HG03095 (cell line): ENCODE measurements at regions not wholly inside any gene's neighbourhood (a gene's known extent, or its start where the extent isn't known, plus 50 kb on each side); places are given as distances from the start of the nearest gene placed in this dataset.

Source experiments
- ATAC-seq: cut with Tn5 transposase; IDR thresholded peaks from one replicate; pipeline ENCODE4 v1.9.1; 2021; ENCODE audit warnings: moderate library complexity; ENCODE audit not compliant: unreplicated experiment

DNA sequence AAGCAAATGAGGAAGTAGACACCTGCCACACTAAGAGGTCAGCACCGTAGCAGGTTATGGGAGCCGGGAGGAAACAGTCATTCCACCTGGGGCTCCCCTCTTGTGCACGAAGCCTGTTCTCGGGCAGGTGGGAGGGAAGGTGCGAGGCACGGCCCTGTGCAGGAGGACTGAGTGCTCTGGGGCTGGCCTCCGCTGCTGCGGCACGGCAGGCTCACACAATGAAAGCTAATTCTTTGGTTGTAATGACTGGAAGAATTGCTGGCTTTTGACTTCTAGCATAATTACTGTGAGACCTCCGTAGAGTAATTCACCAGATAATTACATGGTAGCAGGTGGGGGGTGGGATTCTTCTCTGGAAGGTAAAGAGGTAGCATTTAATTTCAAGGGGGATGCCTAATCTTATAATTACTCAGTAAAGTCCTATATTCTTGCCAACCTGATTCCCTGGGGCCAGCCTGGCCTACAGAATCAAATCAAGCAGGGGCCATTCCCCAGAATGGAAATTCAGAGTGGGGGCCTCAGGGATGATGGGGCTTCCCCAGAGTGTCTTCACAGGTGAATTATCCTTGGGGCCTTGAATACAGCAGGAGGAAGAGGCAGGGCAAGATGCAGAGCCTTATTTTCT lies 129.1 kb downstream of the TPRA1 start:
- no peak for ATAC-seq

DNA sequence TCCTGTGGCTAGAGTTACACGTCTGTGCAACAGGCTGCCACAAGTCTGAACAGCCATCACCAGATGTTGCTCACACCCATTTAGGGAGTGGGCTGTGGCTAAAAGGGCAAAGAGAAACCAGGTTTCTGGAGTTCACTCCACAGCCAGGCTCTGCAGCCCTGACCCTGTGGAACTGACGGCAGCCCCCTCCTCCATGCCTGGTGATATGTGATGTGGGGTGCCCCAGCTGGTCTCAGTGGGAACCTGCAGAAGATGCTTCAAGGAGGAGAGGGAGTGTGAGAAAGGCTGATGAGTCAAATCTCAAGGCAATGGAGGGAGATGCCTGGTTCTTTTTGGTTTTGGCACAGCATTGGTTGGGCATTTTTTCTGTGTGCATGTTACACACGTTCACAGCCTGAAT lies 130.6 kb downstream of the TPRA1 start:
- ATAC-seq: no peak

GRCh38 chr3:127458696-127459604 lies 131.6 kb downstream of the TPRA1 start:
- ATAC-seq: no peak

DNA sequence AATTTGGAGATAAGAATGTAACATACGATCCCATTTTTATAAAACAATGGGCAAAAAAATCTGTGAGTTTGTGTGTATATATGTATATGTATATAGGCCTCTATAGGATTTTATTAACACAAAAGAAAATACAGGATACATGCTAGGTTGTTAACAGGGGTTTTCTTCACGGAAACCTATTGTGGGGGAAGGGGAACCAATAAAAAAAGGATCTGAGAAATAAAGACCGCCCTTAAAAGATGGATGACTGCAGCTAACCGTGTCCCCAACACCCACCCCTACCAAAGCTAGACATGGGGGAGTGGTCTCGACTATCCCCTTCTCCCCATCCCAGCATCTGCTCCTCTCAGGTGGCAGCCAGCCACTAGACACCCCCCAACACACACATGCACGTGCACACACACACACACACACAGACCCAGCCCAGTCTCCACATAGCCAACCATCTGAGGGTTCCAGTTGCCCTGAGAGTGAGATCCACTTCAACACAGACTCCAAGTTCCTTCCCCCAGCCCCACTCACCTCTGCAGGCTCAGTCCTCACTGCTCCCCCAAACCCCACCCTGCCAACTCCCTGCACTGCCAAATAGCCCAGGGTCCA lies 132.9 kb downstream of the TPRA1 start:
- no peak for ATAC-seq

- no peak for ATAC-seq
Observed at GRCh38 chr3:127457094-127457475, 133.4 kb downstream of the TPRA1 start.

- no peak for ATAC-seq
Observed at GRCh38 chr3:127456471-127457093, 134.0 kb downstream of the TPRA1 start.

GRCh38 chr3:127455541-127456450 lies 134.7 kb downstream of the TPRA1 start:
- peak; percentile 87 for ATAC-seq

DNA sequence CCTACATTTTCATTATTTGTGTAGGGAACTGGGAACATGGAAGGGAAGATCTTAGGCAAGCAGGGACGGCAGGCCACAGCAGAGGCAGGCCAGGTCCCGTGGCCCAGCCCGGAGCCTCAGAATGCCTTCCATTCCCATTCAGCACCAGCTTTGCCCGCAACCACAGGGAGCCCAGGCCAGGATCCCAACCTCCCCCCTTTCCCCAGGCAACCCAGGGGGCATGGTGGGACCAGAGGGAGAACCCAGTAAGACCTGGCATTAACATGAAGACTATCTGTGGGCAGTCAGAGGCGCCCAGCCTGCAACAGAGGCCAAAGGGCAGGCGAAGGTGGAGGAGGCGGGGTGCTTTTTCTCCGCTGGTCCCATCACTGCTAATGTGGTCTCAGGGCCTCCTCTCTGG lies 135.6 kb downstream of the TPRA1 start:
- no peak for ATAC-seq

DNA sequence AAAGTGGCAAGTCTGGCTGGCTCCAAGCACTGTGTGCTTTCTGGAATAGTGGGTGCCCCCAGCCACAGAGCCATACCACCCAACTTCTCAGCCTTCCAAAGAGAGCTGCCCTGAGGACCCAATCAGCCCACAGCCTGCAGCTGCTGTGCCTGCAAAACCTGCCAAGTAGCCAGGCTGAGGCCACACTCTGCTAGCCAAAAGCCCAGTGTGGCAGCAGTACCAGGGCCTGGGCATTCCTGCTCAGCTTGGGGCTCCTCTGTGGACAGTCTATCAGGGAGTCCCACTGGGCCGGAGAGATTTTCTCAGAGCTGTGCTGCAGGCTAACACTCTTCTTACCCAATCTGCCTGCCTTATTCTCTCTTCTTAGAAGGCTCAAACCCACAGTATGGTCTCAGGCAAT lies 136.5 kb downstream of the TPRA1 start:
- no peak for ATAC-seq

- no peak for ATAC-seq
Observed at GRCh38 chr3:127452321-127452821, 138.2 kb downstream of the TPRA1 start.

DNA sequence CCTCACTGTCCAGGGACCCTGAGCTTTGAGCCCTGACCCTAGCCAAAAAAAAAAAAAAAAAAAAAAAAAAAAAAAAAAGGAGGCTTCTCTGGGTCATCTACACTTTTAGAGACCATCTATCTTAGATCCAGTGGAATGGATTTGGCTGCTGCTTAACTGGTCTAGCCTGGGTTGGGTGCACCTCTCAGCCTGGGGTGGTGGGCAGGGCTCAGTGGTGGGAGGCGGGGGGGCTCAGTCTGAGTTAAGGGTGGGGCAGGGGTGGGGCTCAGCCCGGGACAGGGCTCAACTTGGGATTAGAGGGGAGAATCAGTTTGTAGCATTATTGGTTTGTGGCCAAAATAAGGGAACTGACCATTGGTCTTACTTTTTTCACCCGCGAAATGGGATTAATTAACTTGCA lies 139.2 kb downstream of the TPRA1 start:
- ATAC-seq: no peak

DNA sequence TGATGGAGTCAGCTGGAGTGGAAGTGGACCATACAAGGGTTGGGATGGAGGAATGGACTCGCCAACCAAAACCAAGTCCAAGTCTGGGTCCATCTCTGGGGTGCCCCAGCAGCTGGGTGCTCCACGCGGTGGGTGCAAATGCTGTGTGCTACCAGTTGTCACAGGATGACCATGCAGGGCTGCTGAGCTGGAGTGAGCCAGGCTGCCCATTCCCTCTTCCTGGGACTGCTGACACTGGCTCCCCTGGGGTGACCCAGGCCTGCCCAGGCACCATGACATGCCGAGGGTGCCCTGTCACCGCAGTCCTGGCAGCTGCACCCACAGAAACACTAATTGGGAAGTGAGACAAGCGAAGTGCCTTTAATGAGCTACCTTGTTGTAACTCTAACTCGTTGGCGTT lies 140.2 kb downstream of the TPRA1 start:
- no peak for ATAC-seq

GRCh38 chr3:127449486-127450212 lies 140.9 kb downstream of the TPRA1 start:
- ATAC-seq: no peak

- ATAC-seq: no peak
Observed at GRCh38 chr3:127448671-127449070, 141.9 kb downstream of the TPRA1 start.

DNA sequence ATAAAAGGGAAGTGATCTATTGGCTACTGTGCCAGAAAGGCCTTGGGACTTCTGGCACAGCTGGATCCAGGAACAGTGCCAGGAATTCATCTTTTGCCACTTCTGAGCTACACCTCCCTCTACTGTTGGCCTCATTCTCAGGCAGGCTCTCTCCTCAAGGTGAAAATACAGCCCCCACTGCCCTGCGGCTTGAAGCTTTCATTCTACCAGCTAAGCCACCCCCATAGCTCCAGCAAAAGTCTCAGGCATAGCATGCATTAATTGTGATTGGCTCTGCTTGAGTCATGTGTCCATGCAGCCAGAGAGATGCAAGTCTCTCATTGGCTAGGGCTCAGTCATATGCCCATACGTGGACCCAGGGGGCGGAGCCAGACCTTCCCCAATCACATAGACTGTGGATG lies 142.4 kb downstream of the TPRA1 start:
- no peak for ATAC-seq

GRCh38 chr3:127446756-127447155 lies 143.8 kb downstream of the TPRA1 start:
- ATAC-seq: no peak

DNA sequence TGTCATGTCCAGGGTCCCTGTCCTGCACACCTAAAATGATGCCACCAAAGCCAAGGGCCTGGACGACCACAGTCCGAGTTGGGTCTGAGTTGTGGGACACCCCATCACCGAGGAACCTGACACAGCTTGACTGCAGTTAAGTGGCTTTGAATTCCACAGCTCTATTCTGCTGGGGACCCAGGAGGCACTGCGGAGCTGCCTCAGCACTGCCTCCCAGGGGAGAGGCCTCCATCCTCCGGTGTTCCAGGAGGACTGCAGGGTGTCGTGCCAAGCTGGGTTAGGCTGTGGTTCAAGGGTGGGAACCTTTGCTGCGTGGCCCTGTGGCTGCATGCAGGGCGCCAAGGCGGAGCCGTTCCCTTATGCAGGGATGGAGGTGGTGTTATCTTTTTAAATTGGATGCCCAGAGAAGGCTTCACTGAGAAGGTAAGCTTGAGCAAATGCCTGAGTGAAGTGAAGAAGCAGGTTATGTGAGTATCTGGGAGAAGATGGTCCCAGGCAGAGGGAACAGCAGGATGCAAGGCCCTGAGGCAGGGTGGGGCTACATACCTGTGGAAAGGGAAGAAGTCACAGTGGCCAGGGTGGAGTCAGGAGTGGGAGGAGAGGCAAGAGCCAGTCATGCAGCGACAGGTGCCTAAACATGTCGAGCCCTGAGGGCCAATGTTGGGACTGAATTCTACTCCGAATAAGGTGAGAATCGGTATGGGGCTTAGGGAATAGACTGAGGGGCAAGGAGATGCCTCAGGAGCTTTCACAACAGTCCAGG lies 144.8 kb downstream of the TPRA1 start:
- ATAC-seq: no peak

DNA sequence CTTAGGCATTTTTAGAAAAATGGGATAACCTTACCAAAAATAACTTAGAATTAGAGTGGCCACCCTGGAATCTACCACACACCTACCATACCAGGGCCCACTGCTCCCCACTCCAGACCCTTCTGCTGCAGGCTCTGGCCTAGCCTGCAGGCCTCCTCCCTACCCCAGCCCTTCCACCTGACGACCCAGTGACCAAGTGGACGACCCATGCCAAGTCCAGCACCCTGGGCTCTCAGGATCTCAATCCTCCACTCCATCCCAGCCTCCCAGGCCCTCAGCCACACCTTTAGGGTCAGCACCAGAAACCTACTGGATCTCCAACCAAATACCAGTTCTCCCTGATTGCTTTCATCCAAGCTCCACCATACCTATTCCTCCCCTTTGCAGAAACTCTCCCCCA lies 145.8 kb downstream of the TPRA1 start:
- no peak for ATAC-seq
